ENCODE measurements at regions not wholly inside any gene's neighbourhood (a gene's known extent, or its start where the extent isn't known, plus 50 kb on each side); places are given as distances from the start of the nearest gene placed in this dataset.

DNA sequence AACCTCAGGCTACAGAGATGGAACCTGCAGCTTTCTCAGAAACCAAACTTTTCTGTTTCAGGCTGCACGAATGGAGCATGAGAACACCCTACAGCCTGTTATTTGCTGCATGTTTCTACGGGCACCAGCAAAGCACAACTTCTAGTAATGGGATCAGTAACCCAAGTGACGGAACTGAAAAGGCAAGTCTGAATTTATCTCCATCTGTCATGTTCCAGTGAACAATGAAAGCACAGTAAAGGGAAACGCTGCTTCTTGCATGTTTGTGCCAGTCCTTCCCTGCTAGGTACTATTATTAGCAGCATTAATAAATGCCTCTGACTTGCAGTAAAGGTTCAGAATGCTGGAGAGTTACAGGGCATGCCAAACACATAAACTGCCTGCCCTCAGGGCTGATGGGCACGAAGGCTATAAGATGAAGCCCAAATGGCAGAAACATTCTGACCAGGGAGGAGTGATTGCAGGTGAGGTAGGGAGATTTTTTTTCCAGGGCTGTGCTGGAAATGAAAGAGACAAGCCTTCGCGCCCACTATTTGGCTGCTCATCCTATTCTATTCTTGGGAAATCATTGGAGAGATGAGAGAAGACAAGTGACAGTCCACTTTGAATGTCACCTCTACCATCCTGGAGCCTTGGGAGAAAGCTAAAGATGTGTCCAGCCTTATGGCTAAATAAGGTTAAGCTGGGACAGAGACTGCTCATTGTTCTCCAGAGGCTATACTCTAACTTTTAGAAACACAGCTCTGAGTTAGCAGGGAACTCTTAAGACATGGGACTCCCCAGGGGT, 100.4 kb upstream of the PLXNC1 start:
- RAD21 ChIA-PET (ENCODE audit: low non-redundant PET in 1 of 2, low total read pairs in 2 of 2, uncharacterized antibody in 2 of 2, unreplicated experiment in 2 of 2): no interaction called here
- POLR2A ChIA-PET: no interaction called here
- BruUV-seq (replicated peaks): no TSS peak

More for the DNA sequence above, 100.4 kb upstream of the PLXNC1 start:
- intact Hi-C loops (cut with micrococcal nuclease): no loop called here
- CTCF ChIA-PET: no interaction called here
- H4K20me1 ChIP-seq (ENCODE audit: insufficient read depth): no peaks in the 10 kb centered on the region
- no peaks in the 10 kb centered on the region for H3K36me3 ChIP-seq (ENCODE audit: control insufficient read depth in 1 of 2, insufficient read depth in 2 of 2, low read length in 2 of 2)
- H3K9ac ChIP-seq (ENCODE audit: low read length): no peak overlapping the region
- no peak for DNase-seq (ENCODE audit: low read depth, low spot score)
- no peak overlapping the region for H3K4me2 ChIP-seq (ENCODE audit: low read length)
- no peaks in the 10 kb centered on the region for H3K4me1 ChIP-seq (ENCODE audit: control insufficient read depth in 1 of 2, insufficient read depth in 2 of 2, low read length in 2 of 2)
- H3K9me2 ChIP-seq (ENCODE audit: insufficient read depth): no peaks in the 10 kb centered on the region
- no peak overlapping the region for H2AFZ ChIP-seq (ENCODE audit: low read depth, low read length, poor library complexity, severe bottlenecking)
- ATAC-seq: no peak
- no peak overlapping the region for H3K4me3 ChIP-seq (replicated peaks in 1 of 2; ENCODE audit: low read depth in 1 of 2, low read length in 2 of 2)
- TF ChIP-seq RAD21 (IDR thresholded peaks at IDR 0.05; ENCODE audit: low read depth) (no peak), SIN3A (IDR thresholded peaks at IDR 0.05; ENCODE audit: low read depth) (no peak), EZH2phosphoT487 (IDR thresholded peaks at IDR 0.05; ENCODE audit: borderline replicate concordance) (no peak), POLR2A (IDR thresholded peaks at IDR 0.05; ENCODE audit: borderline replicate concordance, extremely low read depth, insufficient read depth, insufficient read length) (no peak), SRF (IDR thresholded peaks at IDR 0.05; ENCODE audit: low read depth) (no peak), ZNF274 (IDR thresholded peaks at IDR 0.05; ENCODE audit: low read depth, low read length) (no peak), TCF7L2 (IDR thresholded peaks at IDR 0.05; ENCODE audit: borderline replicate concordance, extremely low read depth, insufficient read depth, insufficient read length) (no peak), ELF1 (IDR thresholded peaks at IDR 0.05; ENCODE audit: borderline replicate concordance, low read depth) (no peak), CBX3 (IDR thresholded peaks at IDR 0.05; ENCODE audit: low read depth) (no peak), EZH2 (IDR thresholded peaks at IDR 0.05) (no peak), JUND (IDR thresholded peaks at IDR 0.05) (no peak), ZFX (IDR thresholded peaks at IDR 0.05) (no peak), EGR1 (IDR thresholded peaks at IDR 0.05; ENCODE audit: low read depth) (no peak)
- TF ChIP-seq, protein P1, sequence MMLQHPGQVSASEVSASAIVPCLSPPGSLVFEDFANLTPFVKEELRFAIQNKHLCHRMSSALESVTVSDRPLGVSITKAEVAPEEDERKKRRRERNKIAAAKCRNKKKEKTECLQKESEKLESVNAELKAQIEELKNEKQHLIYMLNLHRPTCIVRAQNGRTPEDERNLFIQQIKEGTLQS (IDR thresholded peaks at IDR 0.05): no peak
- TF ChIP-seq, protein P2, sequence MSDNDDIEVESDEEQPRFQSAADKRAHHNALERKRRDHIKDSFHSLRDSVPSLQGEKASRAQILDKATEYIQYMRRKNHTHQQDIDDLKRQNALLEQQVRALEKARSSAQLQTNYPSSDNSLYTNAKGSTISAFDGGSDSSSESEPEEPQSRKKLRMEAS (IDR thresholded peaks at IDR 0.05): no peak
- TF ChIP-seq, protein P3, sequence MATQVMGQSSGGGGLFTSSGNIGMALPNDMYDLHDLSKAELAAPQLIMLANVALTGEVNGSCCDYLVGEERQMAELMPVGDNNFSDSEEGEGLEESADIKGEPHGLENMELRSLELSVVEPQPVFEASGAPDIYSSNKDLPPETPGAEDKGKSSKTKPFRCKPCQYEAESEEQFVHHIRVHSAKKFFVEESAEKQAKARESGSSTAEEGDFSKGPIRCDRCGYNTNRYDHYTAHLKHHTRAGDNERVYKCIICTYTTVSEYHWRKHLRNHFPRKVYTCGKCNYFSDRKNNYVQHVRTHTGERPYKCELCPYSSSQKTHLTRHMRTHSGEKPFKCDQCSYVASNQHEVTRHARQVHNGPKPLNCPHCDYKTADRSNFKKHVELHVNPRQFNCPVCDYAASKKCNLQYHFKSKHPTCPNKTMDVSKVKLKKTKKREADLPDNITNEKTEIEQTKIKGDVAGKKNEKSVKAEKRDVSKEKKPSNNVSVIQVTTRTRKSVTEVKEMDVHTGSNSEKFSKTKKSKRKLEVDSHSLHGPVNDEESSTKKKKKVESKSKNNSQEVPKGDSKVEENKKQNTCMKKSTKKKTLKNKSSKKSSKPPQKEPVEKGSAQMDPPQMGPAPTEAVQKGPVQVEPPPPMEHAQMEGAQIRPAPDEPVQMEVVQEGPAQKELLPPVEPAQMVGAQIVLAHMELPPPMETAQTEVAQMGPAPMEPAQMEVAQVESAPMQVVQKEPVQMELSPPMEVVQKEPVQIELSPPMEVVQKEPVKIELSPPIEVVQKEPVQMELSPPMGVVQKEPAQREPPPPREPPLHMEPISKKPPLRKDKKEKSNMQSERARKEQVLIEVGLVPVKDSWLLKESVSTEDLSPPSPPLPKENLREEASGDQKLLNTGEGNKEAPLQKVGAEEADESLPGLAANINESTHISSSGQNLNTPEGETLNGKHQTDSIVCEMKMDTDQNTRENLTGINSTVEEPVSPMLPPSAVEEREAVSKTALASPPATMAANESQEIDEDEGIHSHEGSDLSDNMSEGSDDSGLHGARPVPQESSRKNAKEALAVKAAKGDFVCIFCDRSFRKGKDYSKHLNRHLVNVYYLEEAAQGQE (IDR thresholded peaks at IDR 0.05; ENCODE audit: low read depth): no peak
- TF ChIP-seq, protein P4, sequence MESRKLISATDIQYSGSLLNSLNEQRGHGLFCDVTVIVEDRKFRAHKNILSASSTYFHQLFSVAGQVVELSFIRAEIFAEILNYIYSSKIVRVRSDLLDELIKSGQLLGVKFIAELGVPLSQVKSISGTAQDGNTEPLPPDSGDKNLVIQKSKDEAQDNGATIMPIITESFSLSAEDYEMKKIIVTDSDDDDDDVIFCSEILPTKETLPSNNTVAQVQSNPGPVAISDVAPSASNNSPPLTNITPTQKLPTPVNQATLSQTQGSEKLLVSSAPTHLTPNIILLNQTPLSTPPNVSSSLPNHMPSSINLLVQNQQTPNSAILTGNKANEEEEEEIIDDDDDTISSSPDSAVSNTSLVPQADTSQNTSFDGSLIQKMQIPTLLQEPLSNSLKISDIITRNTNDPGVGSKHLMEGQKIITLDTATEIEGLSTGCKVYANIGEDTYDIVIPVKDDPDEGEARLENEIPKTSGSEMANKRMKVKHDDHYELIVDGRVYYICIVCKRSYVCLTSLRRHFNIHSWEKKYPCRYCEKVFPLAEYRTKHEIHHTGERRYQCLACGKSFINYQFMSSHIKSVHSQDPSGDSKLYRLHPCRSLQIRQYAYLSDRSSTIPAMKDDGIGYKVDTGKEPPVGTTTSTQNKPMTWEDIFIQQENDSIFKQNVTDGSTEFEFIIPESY (IDR thresholded peaks at IDR 0.05; ENCODE audit: extremely low read depth, insufficient replicate concordance, low read length): no peak
- H3K27ac ChIP-seq (ENCODE audit: low read depth, low read length): no peak overlapping the region
- no peaks in the 10 kb centered on the region for H3K9me3 ChIP-seq (ENCODE audit: control insufficient read depth in 1 of 2, insufficient read depth in 1 of 2, low read depth in 1 of 2, low read length in 2 of 2)
- H3K27me3 ChIP-seq (ENCODE audit: insufficient read depth, low read length): no peaks in the 10 kb centered on the region
- no peaks in the 10 kb centered on the region for H3K79me2 ChIP-seq (ENCODE audit: insufficient read depth, low read length)

Measured in HCT116 (cell line).